H9 (cell line): ENCODE measurements at regions not wholly inside any gene's neighbourhood (a gene's known extent, or its start where the extent isn't known, plus 50 kb on each side); places are given as distances from the start of the nearest gene placed in this dataset.

Source experiments
- DNase-seq: peaks from one replicate; pipeline ENCODE4 v3.0.0-alpha.2; 2017
- H2AFZ ChIP-seq: one replicate; pipeline ENCODE4 v1.6.1; 2013; ENCODE audit warnings: mild to moderate bottlenecking, low read length, control low read depth, moderate library complexity
- H2AK5ac ChIP-seq: 2 replicates; pipeline ENCODE4 v1.6.1; 2013; ENCODE audit warnings: low read length, control low read depth, mixed read lengths; ENCODE audit not compliant: insufficient read length
- H2BK120ac ChIP-seq: one replicate; pipeline ENCODE4 v1.6.1; 2013; ENCODE audit warnings: low read depth, mild to moderate bottlenecking, low read length, control low read depth, inconsistent platforms; ENCODE audit not compliant: poor library complexity, severe bottlenecking
- H2BK12ac ChIP-seq: 2 replicates; pipeline ENCODE4 v1.6.1; 2013; ENCODE audit warnings: low read length, control low read depth, mixed read lengths, low read depth; ENCODE audit not compliant: insufficient read length
- H2BK15ac ChIP-seq: 2 replicates; pipeline ENCODE4 v1.6.1; 2013; ENCODE audit warnings: low read depth, low read length, control low read depth
- H2BK20ac ChIP-seq: one replicate; pipeline ENCODE4 v1.6.1; 2013; ENCODE audit warnings: low read depth, mild to moderate bottlenecking, low read length, control low read depth, inconsistent platforms; ENCODE audit not compliant: poor library complexity, severe bottlenecking
- H2BK5ac ChIP-seq: 2 replicates; pipeline ENCODE4 v1.6.1; 2013; ENCODE audit warnings: low read length, control low read depth, mixed read lengths; ENCODE audit not compliant: insufficient read length
- H3K14ac ChIP-seq: 2 replicates; pipeline ENCODE4 v1.6.1; 2013; ENCODE audit warnings: low read length, control low read depth; ENCODE audit not compliant: insufficient read depth
- H3K18ac ChIP-seq: 2 replicates; pipeline ENCODE4 v1.6.1; 2013; ENCODE audit warnings: low read depth, mild to moderate bottlenecking, mixed read lengths, low read length, control low read depth; ENCODE audit not compliant: insufficient read length
- H3K23ac ChIP-seq: 2 replicates; pipeline ENCODE4 v1.6.1; 2013; ENCODE audit warnings: low read length, control low read depth, mixed read lengths, low read depth; ENCODE audit not compliant: insufficient read length
- H3K23me2 ChIP-seq: 2 replicates; pipeline ENCODE4 v1.6.1; 2013; ENCODE audit warnings: low read depth, mild to moderate bottlenecking, mixed read lengths, low read length, control low read depth; ENCODE audit not compliant: insufficient read length, poor library complexity, severe bottlenecking
- H3K27ac ChIP-seq: 2 replicates; pipeline ENCODE4 v1.5.1; 2013; ENCODE audit warnings: low read length, control low read depth, mixed read lengths, low read depth; ENCODE audit not compliant: insufficient read length
- H3K27me3 ChIP-seq: 2 replicates; pipeline ENCODE4 v1.6.1; 2013; ENCODE audit warnings: low read length, control low read depth, inconsistent platforms; ENCODE audit not compliant: insufficient read depth
- H3K4ac ChIP-seq: 2 replicates; pipeline ENCODE4 v1.6.1; 2013; ENCODE audit warnings: low read depth, mild to moderate bottlenecking, control low read depth, inconsistent platforms, low read length, moderate library complexity
- H3K4me1 ChIP-seq: 2 replicates; pipeline ENCODE4 v1.6.1; 2013; ENCODE audit warnings: low read length, control low read depth, inconsistent platforms; ENCODE audit not compliant: insufficient read depth
- H3K4me2 ChIP-seq: 2 replicates; pipeline ENCODE4 v1.6.1; 2013; ENCODE audit warnings: low read length, control low read depth, mixed read lengths; ENCODE audit not compliant: insufficient read length, insufficient read depth
- H3K56ac ChIP-seq: 2 replicates; pipeline ENCODE4 v1.6.1; 2013; ENCODE audit warnings: low read depth, mild to moderate bottlenecking, mixed read lengths, low read length, control low read depth; ENCODE audit not compliant: insufficient read length
- H3K79me1 ChIP-seq: 2 replicates; pipeline ENCODE4 v1.6.1; 2013; ENCODE audit warnings: low read depth, mild to moderate bottlenecking, moderate library complexity, low read length, control low read depth, inconsistent platforms; ENCODE audit not compliant: insufficient read depth, poor library complexity, severe bottlenecking
- H3K79me2 ChIP-seq: 2 replicates; pipeline ENCODE4 v1.6.1; 2013; ENCODE audit warnings: low read length, control low read depth, inconsistent platforms; ENCODE audit not compliant: insufficient read depth
- H3K9ac ChIP-seq: 2 replicates; pipeline ENCODE4 v1.6.1; 2013; ENCODE audit warnings: low read length, control low read depth, mixed read lengths; ENCODE audit not compliant: insufficient read length; ENCODE audit errors: extremely low read depth
- H3K9me3 ChIP-seq: one replicate; pipeline ENCODE4 v1.6.1; 2013; ENCODE audit warnings: low read depth, low read length, inconsistent platforms; ENCODE audit not compliant: control insufficient read depth
- H3T11ph ChIP-seq: one replicate; pipeline ENCODE4 v1.6.1; 2013; ENCODE audit warnings: mild to moderate bottlenecking, low read length, control low read depth, inconsistent platforms
- H4K20me1 ChIP-seq: one replicate; pipeline ENCODE4 v1.6.1; 2013; ENCODE audit not compliant: control insufficient read depth, insufficient read length, insufficient read depth
- H4K5ac ChIP-seq: 2 replicates; pipeline ENCODE4 v1.6.1; 2013; ENCODE audit warnings: low read depth, mild to moderate bottlenecking, mixed read lengths, low read length, control low read depth; ENCODE audit not compliant: insufficient read length
- H4K8ac ChIP-seq: replicated peaks from 2 replicates; pipeline ENCODE4 v1.6.1; 2013; ENCODE audit warnings: low read length, control low read depth, mixed read lengths, low read depth; ENCODE audit not compliant: insufficient read length
- H4K91ac ChIP-seq: 2 replicates; pipeline ENCODE4 v1.6.1; 2013; ENCODE audit warnings: low read depth, mild to moderate bottlenecking, moderate library complexity, mixed read lengths, low read length, control low read depth; ENCODE audit not compliant: insufficient read length
- H3K27ac Mint-ChIP-seq, 3 experiments: 2 replicates in 2 of 3; 3 replicates in 1 of 3; pipeline ENCODE4 v1.8.0; 2020 to 2021; ENCODE audit warnings: mixed read lengths in 3 of 3, mild to moderate bottlenecking in 1 of 3, moderate library complexity in 1 of 3
- H3K27me3 Mint-ChIP-seq: 2 replicates; pipeline ENCODE4 v1.8.0; 2021; ENCODE audit warnings: low read depth, mild to moderate bottlenecking, moderate library complexity, mixed read lengths
- H3K36me3 Mint-ChIP-seq, 3 experiments: 2 replicates in 2 of 3; 3 replicates in 1 of 3; pipeline ENCODE4 v1.8.0; 2020 to 2021; ENCODE audit warnings: low read depth in 3 of 3, mixed read lengths in 3 of 3; ENCODE audit not compliant: insufficient read depth in 1 of 3
- H3K4me1 Mint-ChIP-seq, 2 experiments: 2 replicates each; pipeline ENCODE4 v1.8.0; 2020; ENCODE audit warnings: mixed read lengths in 2 of 2
- H3K4me3 Mint-ChIP-seq, 2 experiments: 2 replicates in 1 of 2; 3 replicates in 1 of 2; pipeline ENCODE4 v1.8.0; 2020 to 2021; ENCODE audit warnings: mild to moderate bottlenecking in 2 of 2, mixed read lengths in 2 of 2, moderate library complexity in 1 of 2
- H3K9me3 Mint-ChIP-seq, 2 experiments: 2 replicates in 1 of 2; 3 replicates in 1 of 2; pipeline ENCODE4 v1.8.0; 2020; ENCODE audit warnings: mild to moderate bottlenecking in 2 of 2, mixed read lengths in 2 of 2, moderate library complexity in 1 of 2
- CTCF ChIP-seq: fragments of 200-600 bp; sonication (generic); conservative IDR thresholded peaks from 3 replicates; pipeline ENCODE4 v1.8.0; 2021; ENCODE audit warnings: antibody characterized with exemption, mild to moderate bottlenecking
- WGBS: extraction: QIAGEN DNeasy Blood & Tissue Kit; methylation state at CpG from one replicate; pipeline ENCODE4 v1.1.7; 2013; ENCODE audit warnings: missing lambda C conversion rate, low lambda C conversion rate, mixed read lengths; ENCODE audit not compliant: insufficient read length; ENCODE audit errors: extremely low coverage; 5-methylcytosine and 5-hydroxymethylcytosine counted together

GRCh38 chr7:50217821-50218281 lies 86.7 kb upstream of the IKZF1 start:
- Histone ChIP-seq H4K91ac (no peak overlapping the region), H3K4ac (no peak overlapping the region), H4K8ac (no peak overlapping the region), H2BK20ac (no peak overlapping the region), H4K20me1 (no peaks in the 10 kb centered on the region), H3K9ac (no peak overlapping the region), H3K9me3 (no peaks in the 10 kb centered on the region), H2BK15ac (no peak overlapping the region), H3K56ac (no peak overlapping the region), H3K27me3 (no peaks in the 10 kb centered on the region), H3K23ac (no peak overlapping the region), H2AFZ (no peak overlapping the region), H3K4me2 (no peak overlapping the region), H4K5ac (no peak overlapping the region), H3K23me2 (no peaks in the 10 kb centered on the region), H2BK12ac (no peak overlapping the region), H2AK5ac (no peak overlapping the region), H3K79me1 (no peaks in the 10 kb centered on the region), H3T11ph (no peak overlapping the region), H2BK120ac (no peak overlapping the region), H3K27ac (no peak overlapping the region), H3K18ac (no peak overlapping the region), H3K4me1 (no peaks in the 10 kb centered on the region), H3K14ac (no peak overlapping the region), H3K79me2 (no peaks in the 10 kb centered on the region), H2BK5ac (no peak overlapping the region)
- no peak for TF ChIP-seq CTCF
- Mint-ChIP-seq H3K36me3 (peaks cover 0 to 1% (median 0%) of the 10 kb centered on the region in 3 experiments; a peak in 2 of 7 replicates), H3K9me3 (peaks cover 5 to 9% of the 10 kb centered on the region in 2 experiments), H3K27ac (no peak overlapping the region), H3K4me1 (no peaks in the 10 kb centered on the region), H3K27me3 (peaks cover 5% of the 10 kb centered on the region; the same call in 1 of the 2 replicates), H3K4me3 (no peak overlapping the region)
- WGBS, result no CpG with 5 or more reads among the region's 4 CpGs
- DNase-seq, result no peak
